ENCODE measurements at regions not wholly inside any gene's neighbourhood (a gene's known extent, or its start where the extent isn't known, plus 50 kb on each side); places are given as distances from the start of the nearest gene placed in this dataset.

DNA sequence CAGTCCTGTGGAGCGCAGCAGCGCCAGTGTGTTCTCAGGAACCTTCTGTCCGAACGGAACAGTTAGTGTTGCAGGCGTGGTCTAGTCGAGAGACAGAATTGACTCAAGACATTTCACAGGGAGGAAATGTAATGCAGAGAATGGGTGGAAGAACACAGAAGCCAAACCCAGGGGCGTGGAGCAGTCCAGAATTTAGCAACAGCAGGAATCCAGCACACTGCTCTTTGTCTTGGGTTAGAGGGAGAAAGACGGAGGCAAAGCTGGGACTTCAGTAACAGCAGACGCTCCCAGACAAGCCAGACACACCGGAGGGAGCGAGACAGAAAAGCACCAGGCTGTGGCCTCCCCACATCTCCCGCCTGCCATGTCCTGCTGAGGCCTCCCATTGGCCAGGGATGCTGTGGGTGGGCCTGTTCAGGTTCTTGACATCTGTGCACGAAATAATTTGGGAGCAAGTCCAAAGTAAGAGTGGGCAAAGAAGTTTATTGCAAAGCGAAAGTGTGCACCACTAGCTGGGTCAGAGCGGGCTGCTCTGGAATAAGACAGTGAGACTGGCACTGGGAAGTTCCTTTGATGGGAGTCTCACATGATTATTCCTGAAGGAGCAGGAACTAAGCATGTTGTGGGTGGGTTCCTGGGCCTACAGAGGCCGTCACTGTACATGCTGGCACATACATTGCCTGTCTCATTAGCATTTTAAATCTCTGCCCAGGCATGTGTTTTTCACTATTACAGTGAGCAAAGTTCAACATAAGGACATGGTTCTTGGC is 339.3 kb upstream of the SFSWAP start:
- TF ChIP-seq, protein P1, sequence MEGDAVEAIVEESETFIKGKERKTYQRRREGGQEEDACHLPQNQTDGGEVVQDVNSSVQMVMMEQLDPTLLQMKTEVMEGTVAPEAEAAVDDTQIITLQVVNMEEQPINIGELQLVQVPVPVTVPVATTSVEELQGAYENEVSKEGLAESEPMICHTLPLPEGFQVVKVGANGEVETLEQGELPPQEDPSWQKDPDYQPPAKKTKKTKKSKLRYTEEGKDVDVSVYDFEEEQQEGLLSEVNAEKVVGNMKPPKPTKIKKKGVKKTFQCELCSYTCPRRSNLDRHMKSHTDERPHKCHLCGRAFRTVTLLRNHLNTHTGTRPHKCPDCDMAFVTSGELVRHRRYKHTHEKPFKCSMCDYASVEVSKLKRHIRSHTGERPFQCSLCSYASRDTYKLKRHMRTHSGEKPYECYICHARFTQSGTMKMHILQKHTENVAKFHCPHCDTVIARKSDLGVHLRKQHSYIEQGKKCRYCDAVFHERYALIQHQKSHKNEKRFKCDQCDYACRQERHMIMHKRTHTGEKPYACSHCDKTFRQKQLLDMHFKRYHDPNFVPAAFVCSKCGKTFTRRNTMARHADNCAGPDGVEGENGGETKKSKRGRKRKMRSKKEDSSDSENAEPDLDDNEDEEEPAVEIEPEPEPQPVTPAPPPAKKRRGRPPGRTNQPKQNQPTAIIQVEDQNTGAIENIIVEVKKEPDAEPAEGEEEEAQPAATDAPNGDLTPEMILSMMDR (conservative IDR thresholded peaks at IDR 0.05; ENCODE audit: low read length) = no peak
- no peak overlapping the region for H3K4me3 ChIP-seq (ENCODE audit: low read length)

DNA sequence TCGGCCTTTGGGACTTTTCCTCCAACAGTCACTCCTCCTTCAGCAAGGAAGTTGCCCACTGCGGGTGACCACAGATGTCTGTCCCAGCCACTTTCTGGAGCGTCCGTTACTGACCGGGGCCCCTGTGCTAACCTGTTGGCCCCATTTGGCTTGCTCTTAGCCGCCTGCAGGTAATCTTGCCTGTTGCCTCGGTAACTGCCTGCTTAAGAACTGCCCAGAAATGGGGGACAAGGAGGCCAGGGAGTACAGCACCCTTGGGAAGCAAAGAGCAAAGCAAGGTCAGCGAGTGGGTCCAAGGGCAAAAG is 338.8 kb upstream of the SFSWAP start:
- no peak for DNase-seq (ENCODE audit: low read depth)
- TF ChIP-seq, protein P1 (conservative IDR thresholded peaks at IDR 0.05; ENCODE audit: low read length) = no peak
- H3K4me3 ChIP-seq (ENCODE audit: low read length) = no peak overlapping the region

More for the DNA sequence above, 339.3 kb upstream of the SFSWAP start:
- DNase-seq (ENCODE audit: low read depth) = no peak

GRCh38 chr12:131372706-131373195 is 338.1 kb upstream of the SFSWAP start:
- no peak for DNase-seq (ENCODE audit: low read depth)
- TF ChIP-seq, protein P1 (conservative IDR thresholded peaks at IDR 0.05; ENCODE audit: low read length) = no peak
- no peak overlapping the region for H3K4me3 ChIP-seq (ENCODE audit: low read length)

GRCh38 chr12:131375261-131375971 is 335.5 kb upstream of the SFSWAP start:
- DNase-seq (ENCODE audit: low read depth) = no peak
- no peak overlapping the region for H3K4me3 ChIP-seq (ENCODE audit: low read length)
- TF ChIP-seq, protein P1 (conservative IDR thresholded peaks at IDR 0.05; ENCODE audit: low read length) = no peak

GRCh38 chr12:131375972-131376345 is 334.9 kb upstream of the SFSWAP start:
- no peak overlapping the region for H3K4me3 ChIP-seq (ENCODE audit: low read length)
- TF ChIP-seq, protein P1 (conservative IDR thresholded peaks at IDR 0.05; ENCODE audit: low read length) = no peak
- DNase-seq (ENCODE audit: low read depth) = no peak

GRCh38 chr12:131378176-131378842 is 332.6 kb upstream of the SFSWAP start:
- TF ChIP-seq, protein P1 (conservative IDR thresholded peaks at IDR 0.05; ENCODE audit: low read length) = no peak
- no peak for DNase-seq (ENCODE audit: low read depth)

More at GRCh38 chr12:131378176-131378842, 332.6 kb upstream of the SFSWAP start:
- H3K4me3 ChIP-seq (ENCODE audit: low read length) = no peak overlapping the region

All from AG10803 (cell line).